Stimulated activated CD8-positive, alpha-beta memory T cell treated with anti-CD3 and anti-CD28 coated beads, Interleukin-15, amount 100 ng/mL, for 4 hours (primary cell): ENCODE measurements at regions not wholly inside any gene's neighbourhood (a gene's known extent, or its start where the extent isn't known, plus 50 kb on each side); places are given as distances from the start of the nearest gene placed in this dataset.
"Not testable (repeated sequence)": the region's sequence is repeated elsewhere in the genome, so short reads cannot be mapped to it uniquely, and the experiment has no call there.

Source experiments
- DNase-seq, 2 donors: peaks; one replicate each; pipeline ENCODE4 v3.0.0-alpha.2; 2020; ENCODE audit warnings: low read depth in 2 of 2

- DNase-seq = no peak
Observed at GRCh38 chr3:170814822-170815221, 55.2 kb downstream of the RPL22L1 start.

- no peak for DNase-seq
Observed at GRCh38 chr3:170813266-170813665, 56.7 kb downstream of the RPL22L1 start.

- DNase-seq = peak in 1 of 2 donors; percentile 32
Observed at GRCh38 chr3:170811928-170812591, 57.9 kb downstream of the RPL22L1 start.

GRCh38 chr3:170811515-170811914 lies 58.5 kb downstream of the RPL22L1 start:
- DNase-seq = no peak

GRCh38 chr3:170809975-170810357 lies 60.0 kb downstream of the RPL22L1 start:
- DNase-seq = no peak

DNA sequence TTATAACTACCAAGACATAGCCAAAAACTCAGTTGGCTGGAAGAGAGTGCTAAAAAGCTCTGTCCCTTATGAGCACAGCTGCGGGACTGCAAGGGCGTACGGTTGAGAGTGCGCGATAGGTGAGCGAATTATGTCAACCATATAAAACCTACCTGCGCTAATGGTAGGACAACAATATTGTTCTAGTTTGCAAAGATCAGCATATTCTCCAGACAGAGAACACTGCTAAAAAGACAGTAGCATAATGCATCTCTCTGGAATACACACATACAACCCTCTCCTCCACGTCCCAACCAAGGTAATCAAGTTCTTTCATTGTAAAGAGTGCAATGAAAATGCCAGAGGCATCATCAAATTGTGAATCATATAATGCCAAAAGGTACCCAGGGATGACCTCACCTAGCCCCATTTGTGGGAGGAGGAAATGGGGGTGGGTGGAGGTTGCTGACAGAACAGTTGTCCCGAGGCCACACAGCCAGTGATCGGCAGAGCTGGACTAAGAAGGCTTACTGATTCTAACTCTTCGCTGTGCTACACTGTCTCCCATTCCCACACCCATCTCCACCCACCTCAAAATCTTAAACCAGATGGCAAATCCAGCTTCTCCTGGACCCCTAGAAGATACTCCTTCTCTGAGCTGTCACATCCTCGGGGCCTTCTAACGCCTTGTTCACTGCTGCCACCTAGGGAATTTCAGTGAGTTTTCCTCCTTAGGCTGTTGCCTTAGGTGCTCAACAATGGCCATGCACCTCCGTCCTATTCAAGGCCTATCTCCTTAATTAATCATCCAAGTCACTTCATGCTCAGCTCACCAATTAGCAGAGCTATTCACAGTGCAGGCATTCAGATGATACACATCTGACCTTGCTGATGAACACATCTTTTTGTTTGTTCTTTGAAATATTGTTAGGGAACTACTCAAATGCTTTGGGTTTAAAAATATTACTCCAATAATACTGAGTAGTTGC lies 60.7 kb downstream of the RPL22L1 start:
- no peak for DNase-seq

GRCh38 chr3:170808041-170808440 lies 62.0 kb downstream of the RPL22L1 start:
- no peak for DNase-seq

GRCh38 chr3:170806676-170807075 lies 63.3 kb downstream of the RPL22L1 start:
- DNase-seq = no peak

DNA sequence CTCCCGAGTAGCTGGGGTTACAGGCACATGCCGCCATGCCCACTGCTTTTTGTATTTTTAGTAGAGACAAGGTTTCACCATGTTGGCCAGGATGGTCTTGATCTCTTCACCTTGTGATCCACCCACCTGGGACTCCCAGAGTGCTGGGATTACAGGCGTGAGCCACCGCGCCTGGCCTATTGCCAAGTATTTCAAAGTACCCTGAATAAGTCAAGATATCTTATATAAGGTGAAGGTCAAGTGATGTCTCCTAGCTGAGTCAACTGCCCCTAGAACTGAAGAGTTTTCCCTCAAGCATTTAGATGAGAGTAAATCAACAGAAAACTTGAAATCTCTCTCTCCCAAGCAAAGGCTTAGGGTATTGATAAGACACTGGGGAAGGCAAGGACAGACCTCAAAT lies 63.9 kb downstream of the RPL22L1 start:
- DNase-seq = no peak

DNA sequence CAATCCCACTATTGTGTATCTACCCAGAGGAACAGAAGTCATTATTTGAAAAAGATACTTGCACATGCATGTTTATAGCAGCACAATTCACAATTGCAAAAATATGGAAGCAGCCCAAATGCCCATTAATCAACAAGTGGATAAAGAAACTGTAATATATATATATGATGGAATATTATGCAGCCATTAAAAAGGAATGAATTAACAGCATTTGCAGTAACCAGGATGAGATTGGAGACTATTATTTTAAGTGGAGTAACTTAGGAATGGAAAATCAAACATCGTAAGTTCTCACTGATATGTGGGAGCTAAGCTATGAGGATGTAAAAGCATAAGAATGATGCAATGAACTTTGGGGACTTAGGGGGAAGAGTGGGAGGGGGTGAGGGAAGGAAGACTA lies 64.7 kb downstream of the RPL22L1 start:
- not testable (repeated sequence) for DNase-seq

GRCh38 chr3:170804634-170805033 lies 65.4 kb downstream of the RPL22L1 start:
- DNase-seq = not testable (repeated sequence)

DNA sequence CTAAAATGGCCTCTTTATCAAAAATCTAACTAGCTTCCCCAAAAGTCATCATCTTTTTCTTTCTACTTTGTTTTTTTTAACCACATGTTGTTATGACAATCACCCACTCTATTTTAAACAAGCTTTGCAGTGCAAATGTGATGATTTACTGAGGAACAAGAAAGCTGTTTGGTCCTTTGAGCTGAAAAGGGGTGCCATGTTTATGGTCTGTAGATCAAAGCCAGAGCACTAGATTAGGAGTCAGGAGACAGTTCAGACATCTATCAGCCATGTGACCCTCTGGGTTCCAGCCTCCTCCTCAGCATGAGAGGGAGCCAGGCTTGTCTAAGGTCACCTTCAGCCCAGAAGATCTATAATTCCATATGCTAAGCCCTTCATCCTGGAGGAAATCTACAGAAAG lies 65.9 kb downstream of the RPL22L1 start:
- DNase-seq = no peak

- DNase-seq = no peak
Observed at GRCh38 chr3:170802164-170803151, 67.5 kb downstream of the RPL22L1 start.

GRCh38 chr3:170801597-170801996 lies 68.4 kb downstream of the RPL22L1 start:
- DNase-seq = no peak

GRCh38 chr3:170800275-170800674 lies 69.7 kb downstream of the RPL22L1 start:
- DNase-seq = not testable (repeated sequence)

DNA sequence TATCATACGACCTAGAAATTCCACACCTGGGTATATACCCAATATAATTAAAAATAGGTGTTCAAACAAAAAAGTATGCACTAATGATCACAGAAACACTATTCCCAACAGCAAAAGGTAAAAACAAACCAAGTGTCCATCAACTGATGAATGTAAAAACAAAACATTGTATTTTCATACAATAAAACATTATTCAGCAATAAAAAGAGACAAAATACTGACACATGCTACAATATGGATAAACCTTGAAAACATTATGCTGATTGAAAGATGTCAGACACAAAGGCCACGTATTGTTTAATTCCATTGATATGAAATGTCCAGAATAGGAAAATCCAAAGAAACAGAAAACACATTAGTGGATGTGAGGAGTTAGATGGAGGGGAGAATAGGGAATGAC lies 71.0 kb downstream of the RPL22L1 start:
- DNase-seq = no peak

GRCh38 chr3:170797685-170798084 lies 72.3 kb downstream of the RPL22L1 start:
- DNase-seq = no peak

DNA sequence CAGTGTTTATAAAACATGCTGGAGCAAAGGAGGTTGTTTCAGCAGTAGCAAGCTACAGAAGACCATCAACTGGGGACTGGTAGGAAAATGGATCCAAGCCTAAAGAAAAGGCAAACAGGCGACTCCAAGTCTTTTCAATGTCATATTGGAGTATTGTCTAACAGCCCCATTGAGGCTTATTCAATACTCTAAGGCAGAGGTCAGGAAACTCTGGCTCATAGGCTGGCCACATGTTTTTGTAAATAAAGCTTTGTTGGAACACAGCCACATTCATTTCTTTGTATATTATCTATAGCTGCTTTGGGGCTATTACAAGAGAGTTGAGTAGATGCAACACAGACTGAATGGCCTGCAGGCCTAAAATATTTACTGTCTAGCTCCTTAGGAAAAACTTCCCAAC lies 77.5 kb downstream of the RPL22L1 start:
- DNase-seq = no peak

GRCh38 chr3:170790647-170791046 lies 79.3 kb downstream of the RPL22L1 start:
- no peak for DNase-seq

DNA sequence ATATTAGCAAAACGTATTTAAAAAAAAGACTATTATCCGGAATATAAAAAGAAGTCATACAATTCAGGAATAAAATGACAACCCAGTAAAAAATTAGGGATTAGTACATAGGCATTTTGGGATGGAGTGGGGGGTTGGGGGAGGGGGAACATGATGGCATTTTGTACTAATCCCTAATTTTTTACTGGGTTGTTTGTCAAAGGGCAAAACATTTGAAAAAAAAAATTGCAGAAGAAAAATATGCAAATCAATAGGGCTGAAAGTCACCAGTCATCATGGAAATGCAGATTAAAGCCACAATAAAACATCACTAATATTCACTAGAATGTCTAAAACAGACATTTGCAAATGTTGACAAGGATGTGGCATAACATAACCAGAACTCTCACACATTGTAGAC lies 82.5 kb downstream of the RPL22L1 start:
- DNase-seq = no peak

DNA sequence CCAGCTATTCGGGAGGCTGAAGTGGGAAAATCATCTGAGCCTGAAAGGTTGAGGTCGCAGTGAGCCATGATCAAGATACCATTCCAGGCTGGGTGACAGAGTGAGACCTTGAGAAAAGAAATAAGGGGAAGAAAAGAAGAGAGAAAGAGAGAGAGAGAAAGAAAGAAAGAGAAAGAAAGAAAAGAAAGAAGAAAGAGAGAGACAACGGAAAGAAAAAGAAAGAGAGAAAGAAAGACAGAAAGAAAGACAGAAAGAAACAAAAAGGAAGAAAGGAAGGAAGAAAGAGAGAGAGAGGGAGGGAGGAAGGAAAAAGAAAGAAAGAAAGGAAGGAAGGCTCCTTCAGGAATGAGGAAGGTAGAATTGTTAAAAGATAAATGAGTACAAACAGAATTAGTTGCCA lies 84.5 kb downstream of the RPL22L1 start:
- no peak for DNase-seq

- DNase-seq = no peak
Observed at GRCh38 chr3:170784406-170784805, 85.6 kb downstream of the RPL22L1 start.
